NCI-H128 (cell line): ENCODE measurements at regions not wholly inside any gene's neighbourhood (a gene's known extent, or its start where the extent isn't known, plus 50 kb on each side); places are given as distances from the start of the nearest gene placed in this dataset.

Source experiments
- DNase-seq: peaks from one replicate; lab custom pipeline; 2025; ENCODE audit not compliant: unreplicated experiment; lab: John Stamatoyannopoulos, UW

- no peak for DNase-seq
These were observed 1342.9 kb upstream of the ADGRB3 start for GRCh38 chr6:67292169-67292568.

DNA sequence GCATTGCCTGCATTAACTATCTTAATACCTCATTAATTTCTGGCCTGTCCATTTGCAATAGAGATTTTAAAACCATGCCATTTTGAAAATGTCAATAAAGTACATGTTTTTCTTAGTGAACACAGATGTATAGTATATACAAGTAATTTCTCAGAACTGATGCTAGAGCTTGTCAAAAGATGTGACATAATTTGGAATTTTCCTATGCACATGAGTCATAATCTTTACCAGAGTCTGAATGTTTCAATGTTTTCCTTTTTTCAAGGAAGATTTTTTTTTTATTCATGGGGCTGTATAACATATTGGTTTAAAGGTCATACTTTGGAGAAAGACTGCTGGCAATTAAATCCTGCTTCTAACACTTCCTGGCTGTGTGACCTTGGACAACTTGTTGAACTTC, 1347.5 kb upstream of the ADGRB3 start:
- no peak for DNase-seq

DNA sequence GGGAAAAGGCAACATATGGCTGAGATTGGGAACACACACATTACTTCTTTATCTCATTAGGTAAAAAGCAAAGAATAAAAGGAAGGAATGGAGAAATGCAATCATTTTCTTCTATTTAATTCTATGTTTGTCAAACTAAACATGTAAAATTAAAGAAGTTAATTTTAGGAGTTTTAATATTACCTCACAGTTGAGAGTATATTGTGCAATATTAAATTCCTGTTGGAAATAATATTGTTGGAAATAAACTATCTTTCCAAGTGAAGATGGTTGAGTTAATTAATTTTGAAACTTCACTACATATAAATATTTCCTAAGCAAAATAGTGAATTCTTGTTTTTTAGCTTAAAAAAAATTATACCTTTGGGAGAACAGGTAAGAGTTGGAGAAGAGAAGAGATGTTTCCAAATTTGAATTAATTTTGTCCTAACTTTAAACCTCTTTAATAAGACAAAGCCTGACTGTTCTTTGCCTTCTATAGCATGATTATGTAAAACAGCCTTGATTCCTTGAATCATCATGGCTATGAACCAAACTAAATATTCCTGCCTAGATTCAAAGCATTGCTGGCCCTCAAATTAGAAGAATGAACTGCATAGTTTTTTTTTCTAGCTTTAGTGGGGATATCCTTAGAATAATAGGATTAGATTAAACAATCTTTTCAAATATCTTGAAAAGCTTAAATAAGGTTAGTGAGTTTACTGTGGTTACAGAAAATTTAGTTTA, 1349.1 kb upstream of the ADGRB3 start:
- DNase-seq = no peak

DNA sequence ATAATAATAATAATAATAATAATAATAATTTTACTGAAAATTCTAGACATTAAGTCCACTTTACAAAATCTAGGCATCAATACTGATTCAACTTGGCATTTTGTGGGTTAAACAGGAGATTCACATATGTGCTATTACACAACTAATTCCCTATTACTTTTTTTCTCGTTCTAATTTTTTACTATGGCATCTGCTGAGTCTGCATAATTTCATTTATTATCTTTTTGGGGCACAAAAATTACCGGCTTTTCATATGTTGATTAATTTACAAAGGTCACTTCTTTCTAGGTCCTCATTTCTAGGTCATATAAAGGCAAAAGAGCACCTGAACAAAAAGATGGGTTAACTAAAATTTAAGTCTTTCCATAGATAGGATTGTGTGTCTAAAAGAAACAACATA, 1357.8 kb upstream of the ADGRB3 start:
- DNase-seq = no peak

- DNase-seq = no peak
These were observed 1368.8 kb upstream of the ADGRB3 start for GRCh38 chr6:67265996-67266921.

GRCh38 chr6:67252663-67253062, 1382.4 kb upstream of the ADGRB3 start:
- DNase-seq = no peak

DNA sequence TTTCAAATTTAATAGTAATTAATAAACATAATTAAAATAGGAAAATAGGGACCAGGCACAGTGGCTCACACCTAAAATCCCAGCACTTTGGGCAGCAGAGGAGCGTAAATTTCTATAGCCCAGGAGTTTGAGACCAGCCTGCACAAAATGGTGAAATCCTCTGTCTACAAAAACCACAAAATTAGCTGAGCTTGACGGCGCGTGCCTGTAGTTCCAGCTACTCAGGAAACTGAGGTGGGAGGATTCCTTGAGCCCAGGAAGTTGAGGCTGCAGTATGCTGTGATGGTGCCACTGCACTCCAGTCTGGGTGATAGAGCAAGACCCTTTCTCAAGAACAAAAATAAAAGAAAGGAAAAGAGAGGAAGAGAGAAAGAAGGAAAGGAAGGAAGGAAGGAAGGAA, 1387.0 kb upstream of the ADGRB3 start:
- DNase-seq = no peak

DNA sequence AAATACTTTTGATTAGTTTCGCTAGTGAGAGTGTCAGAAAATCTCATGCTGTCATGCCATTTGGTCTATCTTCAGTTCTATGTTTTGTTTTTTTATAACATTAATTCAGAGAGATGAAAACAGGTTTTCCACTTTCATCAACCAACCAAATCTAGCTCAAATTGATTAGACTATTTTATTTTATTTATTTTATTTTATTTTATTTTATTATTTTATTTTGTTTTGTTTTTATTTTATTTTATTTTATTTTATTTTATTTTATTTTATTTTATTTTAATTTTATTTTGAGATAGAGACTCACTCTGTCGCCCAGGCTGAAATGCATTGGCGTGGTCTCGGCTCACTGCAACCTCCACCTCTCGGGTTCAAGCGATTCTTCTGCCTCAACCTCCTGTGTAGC, 1391.0 kb upstream of the ADGRB3 start:
- DNase-seq = no peak

- DNase-seq = no peak
These were observed 1397.8 kb upstream of the ADGRB3 start for GRCh38 chr6:67237277-67237676.

DNA sequence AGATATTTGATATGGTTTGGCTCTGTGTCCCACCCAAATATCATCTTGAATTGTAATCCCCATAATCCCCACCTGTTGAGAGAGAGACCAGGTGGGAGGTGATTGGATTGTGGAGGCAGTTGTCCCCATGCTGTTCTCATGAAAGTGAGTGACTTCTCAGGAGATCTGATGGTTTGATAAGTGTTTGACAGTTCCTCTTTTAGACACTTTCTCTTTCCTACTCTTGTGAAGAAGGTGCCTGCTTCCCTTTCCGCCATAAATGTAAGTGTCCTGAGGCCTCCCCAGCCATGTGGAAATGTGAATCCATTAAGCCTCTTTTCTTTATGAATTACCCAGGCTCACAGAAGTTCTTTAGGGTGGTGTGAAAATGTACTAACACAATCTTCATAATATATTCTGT, 1404.0 kb upstream of the ADGRB3 start:
- DNase-seq = no peak

- no peak for DNase-seq
These were observed 1410.1 kb upstream of the ADGRB3 start for GRCh38 chr6:67224989-67225388.

- DNase-seq = no peak
These were observed 1413.9 kb upstream of the ADGRB3 start for GRCh38 chr6:67221226-67221625.

GRCh38 chr6:67219346-67219745, 1415.7 kb upstream of the ADGRB3 start:
- DNase-seq = no peak

DNA sequence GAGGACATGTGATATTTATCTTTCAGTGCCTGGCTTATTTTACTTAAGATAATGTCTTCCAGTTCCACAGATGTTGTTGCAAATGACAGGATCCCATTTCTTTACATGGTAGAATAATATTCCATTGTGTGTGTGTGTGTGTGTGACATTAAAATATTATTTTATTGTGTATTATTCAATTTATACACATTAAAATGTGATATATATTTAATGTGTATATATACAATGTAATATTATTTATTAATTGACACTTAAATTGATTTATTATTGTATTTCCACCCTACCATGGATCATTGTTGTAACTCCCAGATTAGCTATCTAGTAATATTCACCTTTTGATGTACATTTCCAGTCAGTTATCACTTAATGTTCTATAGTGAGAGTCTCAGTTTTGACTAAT, 1422.5 kb upstream of the ADGRB3 start:
- no peak for DNase-seq

DNA sequence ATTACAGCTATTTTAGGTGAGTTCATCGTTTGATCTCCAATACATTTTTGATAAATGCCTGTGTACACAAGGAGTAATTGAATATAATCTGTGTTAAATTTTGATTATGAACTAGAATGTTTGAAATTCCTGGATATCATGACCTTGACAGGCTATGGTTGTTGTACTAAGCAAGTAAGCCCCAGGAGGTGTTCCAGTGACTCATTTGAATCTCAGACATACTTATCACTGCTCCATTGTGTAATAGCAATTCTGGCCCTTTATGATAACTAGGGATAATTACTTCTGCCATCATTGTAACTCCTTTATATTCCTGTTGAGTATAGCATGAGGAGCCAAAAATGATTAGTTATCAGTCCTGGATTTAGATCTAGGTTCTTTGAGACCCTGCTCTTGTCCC, 1424.6 kb upstream of the ADGRB3 start:
- no peak for DNase-seq

DNA sequence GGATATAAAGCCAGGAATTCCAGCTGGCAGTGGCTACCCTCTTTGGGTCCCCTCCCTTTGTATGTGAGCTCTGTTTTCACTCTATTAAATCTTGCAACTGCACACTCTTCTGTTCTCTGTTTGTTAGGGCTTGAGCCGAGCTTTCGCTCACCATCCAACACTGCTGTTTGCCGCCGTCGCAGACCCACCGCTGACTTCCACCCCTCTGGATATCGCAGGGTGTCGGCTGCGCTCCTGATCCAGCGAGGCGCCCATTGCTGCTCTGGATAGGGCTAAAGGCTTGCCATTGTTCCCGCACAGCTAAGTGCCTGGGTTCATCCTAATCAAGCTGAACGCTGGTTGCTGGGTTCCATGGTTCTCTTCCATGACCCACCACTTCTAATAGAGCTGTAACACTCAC, 1433.5 kb upstream of the ADGRB3 start:
- no peak for DNase-seq

- DNase-seq = no peak
These were observed 1434.3 kb upstream of the ADGRB3 start for GRCh38 chr6:67200626-67201403.

GRCh38 chr6:67199425-67199824, 1435.7 kb upstream of the ADGRB3 start:
- DNase-seq = no peak

- DNase-seq = no peak
These were observed 1444.3 kb upstream of the ADGRB3 start for GRCh38 chr6:67190733-67191132.

GRCh38 chr6:67184405-67184804, 1450.7 kb upstream of the ADGRB3 start:
- DNase-seq = no peak

- no peak for DNase-seq
These were observed 1460.0 kb upstream of the ADGRB3 start for GRCh38 chr6:67175101-67175500.

DNA sequence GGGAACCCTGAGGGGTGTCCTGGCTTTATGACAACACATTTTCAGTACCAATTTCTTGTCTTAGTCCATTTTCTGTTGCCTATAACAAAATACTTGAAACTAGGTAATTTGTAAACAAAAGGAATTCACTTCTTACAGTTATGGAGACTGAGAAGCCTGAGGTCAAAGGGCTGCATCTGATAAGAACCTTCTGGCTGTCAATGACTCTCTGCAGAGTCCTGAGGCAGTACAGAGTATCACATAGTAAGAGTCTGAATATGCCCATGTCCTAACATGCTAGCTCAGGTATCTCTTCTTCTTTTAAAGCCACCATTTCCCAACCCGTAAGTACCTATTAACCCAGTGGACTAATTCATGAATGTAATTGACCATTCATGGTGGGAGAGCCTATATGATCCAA, 1458.6 kb upstream of the EYS start:
- DNase-seq = no peak
